ENCODE measurements at regions not wholly inside any gene's neighbourhood (a gene's known extent, or its start where the extent isn't known, plus 50 kb on each side); places are given as distances from the start of the nearest gene placed in this dataset.
A peak's percentile ranks its signal among the peaks of the same experiment; 100 is the strongest.
"Not testable (repeated sequence)": the region's sequence is repeated elsewhere in the genome, so short reads cannot be mapped to it uniquely, and the experiment has no call there.

- no peak for DNase-seq
- H3K4me1 ChIP-seq = peaks cover 17% of the 10 kb centered on the region
- H3K9me3 ChIP-seq = peaks cover 17% of the 10 kb centered on the region
- ChIA-PET CTCF (no interaction called here), POLR2A (interaction anchor here (0.6 kb wide), 1 partner anchor 14 kb away, joined by 9 read pairs; no protein-coding TSS in a partner anchor)
- peaks cover 9% of the 10 kb centered on the region for H3K4me1 Mint-ChIP-seq (ENCODE audit: low read depth, unreplicated experiment)
- no peaks in the 10 kb centered on the region for H3K27me3 Mint-ChIP-seq (ENCODE audit: insufficient read depth, unreplicated experiment)
- no peak overlapping the region for H3K4me3 ChIP-seq (ENCODE audit: low read depth, low read length)
- H3K4me3 Mint-ChIP-seq (ENCODE audit: unreplicated experiment) = no peak overlapping the region
- TF ChIP-seq, protein P1, sequence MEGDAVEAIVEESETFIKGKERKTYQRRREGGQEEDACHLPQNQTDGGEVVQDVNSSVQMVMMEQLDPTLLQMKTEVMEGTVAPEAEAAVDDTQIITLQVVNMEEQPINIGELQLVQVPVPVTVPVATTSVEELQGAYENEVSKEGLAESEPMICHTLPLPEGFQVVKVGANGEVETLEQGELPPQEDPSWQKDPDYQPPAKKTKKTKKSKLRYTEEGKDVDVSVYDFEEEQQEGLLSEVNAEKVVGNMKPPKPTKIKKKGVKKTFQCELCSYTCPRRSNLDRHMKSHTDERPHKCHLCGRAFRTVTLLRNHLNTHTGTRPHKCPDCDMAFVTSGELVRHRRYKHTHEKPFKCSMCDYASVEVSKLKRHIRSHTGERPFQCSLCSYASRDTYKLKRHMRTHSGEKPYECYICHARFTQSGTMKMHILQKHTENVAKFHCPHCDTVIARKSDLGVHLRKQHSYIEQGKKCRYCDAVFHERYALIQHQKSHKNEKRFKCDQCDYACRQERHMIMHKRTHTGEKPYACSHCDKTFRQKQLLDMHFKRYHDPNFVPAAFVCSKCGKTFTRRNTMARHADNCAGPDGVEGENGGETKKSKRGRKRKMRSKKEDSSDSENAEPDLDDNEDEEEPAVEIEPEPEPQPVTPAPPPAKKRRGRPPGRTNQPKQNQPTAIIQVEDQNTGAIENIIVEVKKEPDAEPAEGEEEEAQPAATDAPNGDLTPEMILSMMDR (IDR thresholded peaks at IDR 0.05; ENCODE audit: insufficient read depth in 1 of 2, low read depth in 1 of 2, low read length in 1 of 2, severe bottlenecking in 1 of 2, unreplicated experiment in 1 of 2) = no peak
- H3K9me3 Mint-ChIP-seq (ENCODE audit: unreplicated experiment) = peaks cover 14% of the 10 kb centered on the region
- no TSS peak for BruUV-seq (replicated peaks)
- no peaks in the 10 kb centered on the region for H3K36me3 ChIP-seq (ENCODE audit: control insufficient read depth, insufficient read depth, low read length)
- H3K36me3 Mint-ChIP-seq (ENCODE audit: insufficient read depth, unreplicated experiment) = peaks cover 23% of the 10 kb centered on the region
- H3K27ac Mint-ChIP-seq (ENCODE audit: unreplicated experiment) = no peak overlapping the region
- no peaks in the 10 kb centered on the region for H3K27me3 ChIP-seq (replicated peaks; ENCODE audit: control insufficient read depth, insufficient read depth, low read length)
- intact Hi-C loops (cut with micrococcal nuclease; ENCODE audit: unreplicated experiment) = no loop called here
Measured at GRCh38 chr3:159751146-159751545, 237.5 kb upstream of the IL12A start.

- no peak for DNase-seq
- Mint-ChIP-seq H3K4me1 (ENCODE audit: low read depth, unreplicated experiment) (peaks cover 11% of the 10 kb centered on the region), H3K36me3 (ENCODE audit: insufficient read depth, unreplicated experiment) (peaks cover 28% of the 10 kb centered on the region), H3K4me3 (ENCODE audit: unreplicated experiment) (no peak overlapping the region), H3K27ac (ENCODE audit: unreplicated experiment) (no peak overlapping the region), H3K9me3 (ENCODE audit: unreplicated experiment) (peaks cover 14% of the 10 kb centered on the region), H3K27me3 (ENCODE audit: insufficient read depth, unreplicated experiment) (no peaks in the 10 kb centered on the region)
- intact Hi-C loops (cut with micrococcal nuclease; ENCODE audit: unreplicated experiment) = no loop called here
- Histone ChIP-seq H3K4me3 (ENCODE audit: low read depth, low read length) (no peak overlapping the region), H3K4me1 (peaks cover 17% of the 10 kb centered on the region), H3K36me3 (ENCODE audit: control insufficient read depth, insufficient read depth, low read length) (no peaks in the 10 kb centered on the region), H3K27me3 (replicated peaks; ENCODE audit: control insufficient read depth, insufficient read depth, low read length) (no peaks in the 10 kb centered on the region), H3K9me3 (peaks cover 23% of the 10 kb centered on the region)
- ChIA-PET POLR2A (no interaction called here), CTCF (no interaction called here)
- TF ChIP-seq, protein P1 (IDR thresholded peaks at IDR 0.05; ENCODE audit: insufficient read depth in 1 of 2, low read depth in 1 of 2, low read length in 1 of 2, severe bottlenecking in 1 of 2, unreplicated experiment in 1 of 2) = no peak
- BruUV-seq (replicated peaks) = no TSS peak
Measured at GRCh38 chr3:159751752-159752151, 236.9 kb upstream of the IL12A start.

GRCh38 chr3:159756279-159757207 is 232.1 kb upstream of the IL12A start:
- H3K4me3 Mint-ChIP-seq (ENCODE audit: unreplicated experiment); H3K27me3 Mint-ChIP-seq (ENCODE audit: insufficient read depth, unreplicated experiment); BruUV-seq (replicated peaks); H3K36me3 ChIP-seq (ENCODE audit: control insufficient read depth, insufficient read depth, low read length); POLR2A ChIA-PET; H3K4me3 ChIP-seq (ENCODE audit: low read depth, low read length); CTCF ChIA-PET; DNase-seq; H3K27me3 ChIP-seq (replicated peaks; ENCODE audit: control insufficient read depth, insufficient read depth, low read length); intact Hi-C loops (cut with micrococcal nuclease; ENCODE audit: unreplicated experiment): not testable (repeated sequence)
- Mint-ChIP-seq H3K27ac (ENCODE audit: unreplicated experiment) (peak overlapping the region; percentile 34), H3K36me3 (ENCODE audit: insufficient read depth, unreplicated experiment) (peaks cover 39% of the 10 kb centered on the region), H3K4me1 (ENCODE audit: low read depth, unreplicated experiment) (peaks cover 12% of the 10 kb centered on the region), H3K9me3 (ENCODE audit: unreplicated experiment) (peaks cover 14% of the 10 kb centered on the region)
- Histone ChIP-seq H3K9me3 (peaks cover 23% of the 10 kb centered on the region), H3K4me1 (peaks cover 12% of the 10 kb centered on the region)
